A549 (cell line): ENCODE measurements at regions not wholly inside any gene's neighbourhood (a gene's known extent, or its start where the extent isn't known, plus 50 kb on each side); places are given as distances from the start of the nearest gene placed in this dataset.
A peak's percentile ranks its signal among the peaks of the same experiment; 100 is the strongest.

ENCODE experiments used
- ATAC-seq, 2 experiments: fragments of 200-7000 bp in 1 of 2; fragments of >200 bp in 1 of 2; cut with Nextera tagmentation in 1 of 2; cut with Tn5 transposase in 1 of 2; 3 replicates each; pipeline versions ENCODE4 v1.8.0 to v1.9.1; 2018 to 2020; ENCODE audit warnings: mild to moderate bottlenecking in 1 of 2, moderate library complexity in 1 of 2
- CTCF ChIA-PET: fragments of 300-600 bp; sonication (Branson Sonifier 250); formaldehyde crosslinking; extraction: SDS; loops from one replicate; lab custom pipeline; 2021; ENCODE audit warnings: antibody characterized with exemption, inconsistent platforms; lab: Yijun Ruan, JAX
- POLR2A ChIA-PET: fragments of 350-600 bp; formaldehyde crosslinking; extraction: SDS; loops from one replicate; lab custom pipeline; 2021; ENCODE audit warnings: antibody characterized with exemption, inconsistent platforms; lab: Yijun Ruan, JAX
- DNase-seq, 2 experiments: peaks; one replicate each; pipeline versions ENCODE4 v3.0.0 to v3.0.0-alpha.2; 2011 to 2016; ENCODE audit warnings: low read depth in 1 of 2, low spot score in 1 of 2
- FAIRE-seq: peaks from 2 replicates; lab custom pipeline; 2011; peaks lifted over from hg19 to GRCh38; lab: Jason Lieb, UNC
- H3K27ac ChIP-seq, 2 experiments: fragments of >200 bp; sonication (Bioruptor Twin); formaldehyde crosslinking; 3 replicates each; pipeline ENCODE4 v1.5.1; 2016 to 2017
- H3K4me1 ChIP-seq: fragments of >200 bp; sonication (Bioruptor Twin); formaldehyde crosslinking; 3 replicates; pipeline ENCODE4 v1.6.1; 2016
- H3K4me2 ChIP-seq: fragments of >200 bp; sonication (Bioruptor Twin); formaldehyde crosslinking; 3 replicates; pipeline ENCODE4 v1.6.1; 2016
- H3K4me3 ChIP-seq: fragments of >200 bp; sonication (Bioruptor Twin); formaldehyde crosslinking; 3 replicates; pipeline ENCODE4 v1.5.1; 2016
- H3K9me3 ChIP-seq: fragments of >200 bp; sonication (Bioruptor Twin); formaldehyde crosslinking; 3 replicates; pipeline ENCODE4 v1.6.1; 2016
- CBX2 ChIP-seq: fragments of 200-600 bp; sonication (generic); IDR thresholded peaks from 2 replicates; pipeline ENCODE4 v1.6.1; 2016; ENCODE audit warnings: low read depth, mild to moderate bottlenecking, borderline replicate concordance
- CEBPB ChIP-seq, 2 experiments: fragments of >200 bp in 1 of 2; sonication (Bioruptor Twin) in 1 of 2; formaldehyde crosslinking in 1 of 2; IDR thresholded peaks; 2 replicates each; pipeline ENCODE4 v1.6.1; 2012 to 2016
- CHD4 ChIP-seq: fragments of 200-600 bp; sonication (generic); IDR thresholded peaks from 2 replicates; pipeline ENCODE4 v1.6.1; 2016; ENCODE audit warnings: antibody characterized with exemption, mild to moderate bottlenecking, borderline replicate concordance
- EHMT2 ChIP-seq: fragments of 200-600 bp; sonication (generic); IDR thresholded peaks from 2 replicates; pipeline ENCODE4 v1.6.1; 2016; ENCODE audit warnings: antibody characterized with exemption, low read depth, mild to moderate bottlenecking, moderate library complexity
- EP300 ChIP-seq, 2 experiments: fragments of >200 bp; sonication (Bioruptor Twin); formaldehyde crosslinking; IDR thresholded peaks; 2 replicates in 1 of 2; 3 replicates in 1 of 2; pipeline ENCODE4 v1.6.1; 2016 to 2017
- ESRRA ChIP-seq: fragments of 150-350 bp; IDR thresholded peaks from 2 replicates; pipeline ENCODE4 v1.6.1; 2014; ENCODE audit warnings: mild to moderate bottlenecking, low read length, borderline replicate concordance
- FOSB ChIP-seq: fragments of 250-450 bp; sonication (Bioruptor Pico); IDR thresholded peaks from 2 replicates; pipeline ENCODE4 v1.5.0; 2020; ENCODE audit warnings: mild to moderate bottlenecking, moderate library complexity
- FOSL2 ChIP-seq, 2 experiments: fragments of 450-650 bp in 1 of 2; fragments of >200 bp in 1 of 2; sonication (Bioruptor Twin) in 1 of 2; formaldehyde crosslinking; IDR thresholded peaks; 2 replicates each; pipeline versions ENCODE4 v1.5.0 to v1.6.1; 2016 to 2020; ENCODE audit warnings: mild to moderate bottlenecking in 1 of 2, moderate library complexity in 1 of 2
- HDAC2 ChIP-seq: fragments of 200-600 bp; sonication (generic); IDR thresholded peaks from 2 replicates; pipeline ENCODE4 v1.6.1; 2016
- HEYL ChIP-seq: fragments of 250-450 bp; sonication (Bioruptor Pico); IDR thresholded peaks from 2 replicates; pipeline ENCODE4 v1.8.0; 2021; ENCODE audit warnings: mild to moderate bottlenecking, moderate library complexity
- HOXB13 ChIP-seq: fragments of 250-450 bp; sonication (Bioruptor Pico); IDR thresholded peaks from 2 replicates; pipeline ENCODE4 v1.5.0; 2020; ENCODE audit warnings: low read depth, mild to moderate bottlenecking, moderate library complexity
- HOXB5 ChIP-seq: fragments of 250-450 bp; sonication (Bioruptor Pico); IDR thresholded peaks from 2 replicates; pipeline ENCODE4 v1.5.0; 2020; ENCODE audit warnings: mild to moderate bottlenecking, moderate library complexity
- JUNB ChIP-seq: fragments of >200 bp; sonication (Bioruptor Twin); formaldehyde crosslinking; IDR thresholded peaks from 2 replicates; pipeline ENCODE4 v1.6.1; 2016
- MYC ChIP-seq: IDR thresholded peaks from 2 replicates; pipeline ENCODE4 v1.6.1; 2012; ENCODE audit warnings: mild to moderate bottlenecking, inconsistent platforms, low read length, improper control_type of control experiment, borderline replicate concordance
- NFE2L2 ChIP-seq: fragments of 150-350 bp; conservative IDR thresholded peaks from 2 replicates; pipeline ENCODE4 v1.6.1; 2014; ENCODE audit warnings: low read length
- NR3C1 ChIP-seq: fragments of >200 bp; sonication (Bioruptor Twin); formaldehyde crosslinking; IDR thresholded peaks from 3 replicates; pipeline ENCODE4 v1.6.1; 2017
- PHF8 ChIP-seq: fragments of 200-600 bp; sonication (generic); IDR thresholded peaks from 2 replicates; pipeline ENCODE4 v1.6.1; 2016; ENCODE audit warnings: low read depth, mild to moderate bottlenecking, antibody characterized with exemption, moderate library complexity, borderline replicate concordance
- RAD21 ChIP-seq, 2 experiments: fragments of >200 bp in 1 of 2; sonication (Bioruptor Twin) in 1 of 2; formaldehyde crosslinking in 1 of 2; IDR thresholded peaks in 1 of 2; conservative IDR thresholded peaks in 1 of 2; 2 replicates in 1 of 2; 3 replicates in 1 of 2; pipeline ENCODE4 v1.6.1; 2012 to 2018; ENCODE audit warnings: inconsistent platforms in 1 of 2
- RARB ChIP-seq: fragments of 250-450 bp; sonication (Bioruptor Pico); IDR thresholded peaks from 2 replicates; pipeline ENCODE4 v1.8.0; 2021; ENCODE audit warnings: mild to moderate bottlenecking, moderate library complexity
- RNF2 ChIP-seq: fragments of 200-600 bp; sonication (generic); IDR thresholded peaks from 2 replicates; pipeline ENCODE4 v1.6.1; 2016; ENCODE audit warnings: low read depth, mild to moderate bottlenecking, antibody characterized with exemption, moderate library complexity, borderline replicate concordance
- SMC3 ChIP-seq: fragments of >200 bp; sonication (Bioruptor Twin); formaldehyde crosslinking; IDR thresholded peaks from 3 replicates; pipeline ENCODE4 v1.6.1; 2018; ENCODE audit warnings: inconsistent platforms
- SREBF2 ChIP-seq: fragments of 450-650 bp; IDR thresholded peaks from 2 replicates; pipeline ENCODE4 v1.6.1; 2014; ENCODE audit warnings: mild to moderate bottlenecking, moderate library complexity
- TP53 ChIP-seq: fragments of 250-450 bp; sonication (Bioruptor Pico); IDR thresholded peaks from 2 replicates; pipeline ENCODE4 v1.5.0; 2021; ENCODE audit warnings: mild to moderate bottlenecking, moderate library complexity
- ZFP36 ChIP-seq: fragments of 450-650 bp; IDR thresholded peaks from 2 replicates; pipeline ENCODE4 v1.6.1; 2014; ENCODE audit warnings: borderline replicate concordance; ENCODE audit not compliant: partially characterized antibody
- WGBS: methylation state at CpG from one replicate; pipeline ENCODE4 v1.1.6; 2017; ENCODE audit errors: missing lambda C conversion rate; 5-methylcytosine and 5-hydroxymethylcytosine counted together
- TF ChIP-seq, protein P1 (sequence below): fragments of 250-450 bp; sonication (Bioruptor Pico); IDR thresholded peaks from 2 replicates; pipeline ENCODE4 v1.5.0; 2020; ENCODE audit warnings: low read depth, mild to moderate bottlenecking, moderate library complexity
- TF ChIP-seq, protein P2 (sequence below): IDR thresholded peaks from 2 replicates; pipeline ENCODE4 v1.6.1; 2012
- TF ChIP-seq, protein P3 (sequence below): fragments of 450-650 bp; IDR thresholded peaks from 2 replicates; pipeline ENCODE4 v1.6.1; 2014; ENCODE audit warnings: antibody characterized with exemption
- TF ChIP-seq, protein P4 (sequence below): fragments of >200 bp; sonication (Bioruptor Twin); formaldehyde crosslinking; IDR thresholded peaks from 3 replicates; pipeline ENCODE4 v1.6.1; 2016
- TF ChIP-seq, protein P5 (sequence below): IDR thresholded peaks from 2 replicates; pipeline ENCODE4 v1.6.1; 2012

DNA sequence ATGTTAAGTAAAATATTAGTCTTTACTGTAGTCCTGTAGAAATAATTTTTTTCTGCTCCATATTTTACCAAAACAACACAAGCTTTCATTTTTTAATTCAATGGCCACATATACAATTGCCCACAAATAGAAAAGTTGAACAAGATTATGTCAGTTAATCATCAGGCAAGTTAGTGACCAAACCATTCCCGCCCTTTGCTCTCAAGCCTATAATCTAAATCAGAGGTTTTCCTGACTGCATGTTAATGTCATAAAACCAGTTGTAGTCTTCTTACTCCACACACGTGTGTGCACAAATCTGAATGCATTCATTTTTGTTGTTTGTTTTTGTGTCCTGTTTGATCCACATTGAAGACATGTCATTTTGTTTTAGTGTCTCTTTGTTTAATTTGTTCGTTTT, 1357.7 kb upstream of the GJE1 start:
- WGBS = 42% methylated on average over 3 of the region's 3 CpGs
- no peak for ATAC-seq
- POLR2A ChIA-PET = no interaction called here

DNA sequence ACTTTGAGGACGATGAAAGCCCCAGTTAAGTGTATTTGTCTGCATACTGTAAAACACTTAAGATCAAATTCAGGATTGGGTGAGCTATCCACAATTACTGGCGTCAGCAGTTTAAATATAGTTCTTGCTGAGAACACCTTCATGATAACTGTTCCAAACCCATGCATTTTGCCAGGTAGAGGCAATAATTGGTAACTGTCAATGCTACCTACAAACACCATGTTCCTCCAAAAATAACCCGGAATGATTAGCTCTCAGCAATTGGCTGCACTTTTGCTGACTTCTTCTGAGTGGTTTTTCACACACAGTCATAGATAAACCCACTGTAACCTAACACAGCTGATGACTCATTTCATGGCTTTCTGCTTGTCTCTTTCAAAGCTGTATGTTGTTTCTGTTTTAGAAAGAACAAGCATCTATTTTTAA, 1358.6 kb upstream of the GJE1 start:
- H3K27ac ChIP-seq = no peak overlapping the region
- H3K4me1 ChIP-seq = no peaks in the 10 kb centered on the region
- DNase-seq (no peak), ATAC-seq (no peak), FAIRE-seq (no peak)
- 31% methylated on average over 3 of the region's 3 CpGs for WGBS
- no peak overlapping the region for H3K4me2 ChIP-seq
- 0 out of 3 replicates have a peak, but pooled peaks cover 3% of the 10 kb centered on the region for H3K9me3 ChIP-seq
- ChIA-PET POLR2A (no interaction called here), CTCF (no interaction called here)
- H3K4me3 ChIP-seq = no peak overlapping the region
- TF ChIP-seq FOSL2 (IDR thresholded peaks at IDR 0.05) (no peak), FOSL2 (CRISPR knock-in tag; IDR thresholded peaks at IDR 0.05) (peak; percentile 31; the same call in 1 of the 2 replicates)
- TF ChIP-seq, protein P1, sequence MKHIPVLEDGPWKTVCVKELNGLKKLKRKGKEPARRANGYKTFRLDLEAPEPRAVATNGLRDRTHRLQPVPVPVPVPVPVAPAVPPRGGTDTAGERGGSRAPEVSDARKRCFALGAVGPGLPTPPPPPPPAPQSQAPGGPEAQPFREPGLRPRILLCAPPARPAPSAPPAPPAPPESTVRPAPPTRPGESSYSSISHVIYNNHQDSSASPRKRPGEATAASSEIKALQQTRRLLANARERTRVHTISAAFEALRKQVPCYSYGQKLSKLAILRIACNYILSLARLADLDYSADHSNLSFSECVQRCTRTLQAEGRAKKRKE (CRISPR knock-in tag) = no peak

More for the DNA sequence above, 1357.7 kb upstream of the GJE1 start:
- DNase-seq = no peak
- FAIRE-seq = no peak
- Histone ChIP-seq H3K4me3 (no peak overlapping the region), H3K4me2 (no peak overlapping the region), H3K27ac (no peak overlapping the region), H3K9me3 (0 out of 3 replicates have a peak, but pooled peaks cover 3% of the 10 kb centered on the region), H3K4me1 (no peaks in the 10 kb centered on the region)
- CTCF ChIA-PET = no interaction called here
- TF ChIP-seq, protein P2, sequence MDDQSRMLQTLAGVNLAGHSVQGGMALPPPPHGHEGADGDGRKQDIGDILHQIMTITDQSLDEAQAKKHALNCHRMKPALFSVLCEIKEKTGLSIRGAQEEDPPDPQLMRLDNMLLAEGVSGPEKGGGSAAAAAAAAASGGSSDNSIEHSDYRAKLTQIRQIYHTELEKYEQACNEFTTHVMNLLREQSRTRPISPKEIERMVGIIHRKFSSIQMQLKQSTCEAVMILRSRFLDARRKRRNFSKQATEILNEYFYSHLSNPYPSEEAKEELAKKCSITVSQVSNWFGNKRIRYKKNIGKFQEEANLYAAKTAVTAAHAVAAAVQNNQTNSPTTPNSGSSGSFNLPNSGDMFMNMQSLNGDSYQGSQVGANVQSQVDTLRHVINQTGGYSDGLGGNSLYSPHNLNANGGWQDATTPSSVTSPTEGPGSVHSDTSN = no peak
- TF ChIP-seq HOXB13 (CRISPR knock-in tag) (no peak), ESRRA (no peak), EP300 (IDR thresholded peaks at IDR 0.05) (no peak), FOSL2 (IDR thresholded peaks at IDR 0.05) (no peak), FOSL2 (CRISPR knock-in tag; IDR thresholded peaks at IDR 0.05) (no peak), RNF2 (no peak), CBX2 (no peak), HDAC2 (no peak), JUNB (no peak), MYC (no peak)
- TF ChIP-seq, protein P3, sequence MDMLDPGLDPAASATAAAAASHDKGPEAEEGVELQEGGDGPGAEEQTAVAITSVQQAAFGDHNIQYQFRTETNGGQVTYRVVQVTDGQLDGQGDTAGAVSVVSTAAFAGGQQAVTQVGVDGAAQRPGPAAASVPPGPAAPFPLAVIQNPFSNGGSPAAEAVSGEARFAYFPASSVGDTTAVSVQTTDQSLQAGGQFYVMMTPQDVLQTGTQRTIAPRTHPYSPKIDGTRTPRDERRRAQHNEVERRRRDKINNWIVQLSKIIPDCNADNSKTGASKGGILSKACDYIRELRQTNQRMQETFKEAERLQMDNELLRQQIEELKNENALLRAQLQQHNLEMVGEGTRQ = no peak

DNA sequence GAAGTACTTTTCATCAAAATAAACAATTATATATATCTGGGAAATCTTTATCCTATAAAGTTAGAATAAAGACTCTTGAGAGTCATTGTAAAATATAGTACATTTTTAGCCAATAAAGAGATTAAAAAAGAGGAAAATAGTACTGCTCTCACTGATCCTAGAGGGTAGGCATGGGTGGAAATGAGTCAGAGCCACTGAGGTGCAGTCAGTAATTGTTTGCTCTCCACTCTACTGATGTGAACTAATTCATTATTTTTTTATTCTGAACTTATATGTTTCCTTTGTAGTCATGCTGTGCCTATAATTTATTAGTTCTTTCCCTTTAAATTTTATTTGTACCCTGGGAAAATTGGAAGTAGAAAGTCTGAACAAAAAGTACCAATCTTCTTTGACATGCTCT, 1359.4 kb upstream of the GJE1 start:
- H3K4me3 ChIP-seq = no peak overlapping the region
- no peak overlapping the region for H3K4me2 ChIP-seq
- POLR2A ChIA-PET = no interaction called here
- no peak overlapping the region for H3K27ac ChIP-seq
- DNase-seq (no peak), FAIRE-seq (no peak), ATAC-seq (no peak)
- CTCF ChIA-PET = no interaction called here
- no peak for TF ChIP-seq PHF8
- TF ChIP-seq NR3C1 = no peak
- TF ChIP-seq CHD4 = no peak
- TF ChIP-seq EHMT2 = no peak
- no peak for TF ChIP-seq NFE2L2
- TF ChIP-seq, protein P1 (CRISPR knock-in tag) = no peak
- TF ChIP-seq CEBPB (IDR thresholded peaks at IDR 0.05) = no peak
- TF ChIP-seq HEYL (CRISPR knock-in tag) = no peak
- no peak for TF ChIP-seq FOSL2 (IDR thresholded peaks at IDR 0.05)
- no peak for TF ChIP-seq FOSL2 (CRISPR knock-in tag; IDR thresholded peaks at IDR 0.05)
- no peak for TF ChIP-seq SREBF2
- no peak for TF ChIP-seq ZFP36
- TF ChIP-seq TP53 (CRISPR knock-in tag) = no peak
- TF ChIP-seq, protein P4, sequence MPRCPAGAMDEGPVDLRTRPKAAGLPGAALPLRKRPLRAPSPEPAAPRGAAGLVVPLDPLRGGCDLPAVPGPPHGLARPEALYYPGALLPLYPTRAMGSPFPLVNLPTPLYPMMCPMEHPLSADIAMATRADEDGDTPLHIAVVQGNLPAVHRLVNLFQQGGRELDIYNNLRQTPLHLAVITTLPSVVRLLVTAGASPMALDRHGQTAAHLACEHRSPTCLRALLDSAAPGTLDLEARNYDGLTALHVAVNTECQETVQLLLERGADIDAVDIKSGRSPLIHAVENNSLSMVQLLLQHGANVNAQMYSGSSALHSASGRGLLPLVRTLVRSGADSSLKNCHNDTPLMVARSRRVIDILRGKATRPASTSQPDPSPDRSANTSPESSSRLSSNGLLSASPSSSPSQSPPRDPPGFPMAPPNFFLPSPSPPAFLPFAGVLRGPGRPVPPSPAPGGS = no peak
- no peak for TF ChIP-seq FOSB (CRISPR knock-in tag)
- TF ChIP-seq, protein P5, sequence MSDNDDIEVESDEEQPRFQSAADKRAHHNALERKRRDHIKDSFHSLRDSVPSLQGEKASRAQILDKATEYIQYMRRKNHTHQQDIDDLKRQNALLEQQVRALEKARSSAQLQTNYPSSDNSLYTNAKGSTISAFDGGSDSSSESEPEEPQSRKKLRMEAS = no peak
- no peak for TF ChIP-seq HOXB5 (CRISPR knock-in tag)
- no peak for TF ChIP-seq RAD21 (conservative IDR thresholded peaks at IDR 0.05 in 1 of 2, IDR thresholded peaks at IDR 0.05 in 1 of 2)
- TF ChIP-seq RARB = no peak
- TF ChIP-seq, protein P2 = no peak
- no peak for TF ChIP-seq SMC3
- 0 out of 3 replicates have a peak, but pooled peaks cover 3% of the 10 kb centered on the region for H3K9me3 ChIP-seq
- H3K4me1 ChIP-seq = no peaks in the 10 kb centered on the region
